Body of pancreas (tissue), 4 donors: ENCODE measurements at regions not wholly inside any gene's neighbourhood (a gene's known extent, or its start where the extent isn't known, plus 50 kb on each side); places are given as distances from the start of the nearest gene placed in this dataset.

Source experiments
- ATAC-seq: fragments of 150-250 bp; one replicate; pipeline ENCODE4 v1.9.1; 2016
- DNase-seq, 4 donors: peaks; one replicate each; pipeline ENCODE4 v3.0.0-alpha.2; 2019
- H3K27ac ChIP-seq, 4 donors: fragments of 200-600 bp; sonication (generic); 1 replicate in 3 of 4; 2 replicates in 1 of 4; pipeline versions ENCODE4 v1.5.1 to v1.6.1; 2016 to 2019; ENCODE audit warnings: mild to moderate bottlenecking in 1 of 4, mixed read lengths in 1 of 4, moderate library complexity in 1 of 4
- H3K27me3 ChIP-seq, 2 donors: fragments of 200-600 bp; sonication (generic); one replicate each; pipeline ENCODE4 v1.6.0; 2016; ENCODE audit warnings: mild to moderate bottlenecking in 1 of 2
- H3K36me3 ChIP-seq, 2 donors: fragments of 200-600 bp; sonication (generic); replicated peaks in 1 of 2; 2 replicates each; pipeline ENCODE4 v1.5.1; 2016; ENCODE audit warnings: low read depth in 2 of 2; ENCODE audit not compliant: insufficient read depth in 1 of 2
- H3K4me1 ChIP-seq: fragments of 200-600 bp; sonication (generic); one replicate; pipeline ENCODE4 v1.6.0; 2016
- H3K4me3 ChIP-seq, 2 donors: fragments of 200-600 bp; sonication (generic); 1 replicate in 1 of 2; 2 replicates in 1 of 2; pipeline ENCODE4 v1.5.1; 2016 to 2019
- H3K9me3 ChIP-seq, 3 donors: fragments of 200-600 bp; sonication (generic); 1 replicate in 2 of 3; 2 replicates in 1 of 3; pipeline ENCODE4 v1.5.1; 2016
- POLR2A ChIP-seq, 3 donors: fragments of 450-650 bp; IDR thresholded peaks; one replicate each; pipeline ENCODE4 v1.6.1; 2016; ENCODE audit warnings: antibody characterized with exemption in 3 of 3, mild to moderate bottlenecking in 2 of 3
- WGBS, 2 donors: methylation state at CpG; one replicate each; pipeline ENCODE4 v1.1.5; 2017; 5-methylcytosine and 5-hydroxymethylcytosine counted together
- intact Hi-C: fragments of 100-400 bp; cut with DNase I; formaldehyde crosslinking; loops from one replicate; pipeline ENCODE4 v1.15.1; 2023
- TF ChIP-seq, protein P1 (sequence below), 7 experiments: fragments of 450-650 bp in 4 of 7; fragments of 200-600 bp in 3 of 7; sonication (generic) in 3 of 7; IDR thresholded peaks; one replicate each; pipeline ENCODE4 v1.5.1; 2016 to 2019; ENCODE audit warnings: antibody characterized with exemption in 7 of 7

- intact Hi-C loops: no loop called here
- no peak for DNase-seq
- H3K27ac ChIP-seq: no peak overlapping the region
These were observed 602.0 kb downstream of the TBL1XR1 start for GRCh38 chr3:176595307-176595706.

DNA sequence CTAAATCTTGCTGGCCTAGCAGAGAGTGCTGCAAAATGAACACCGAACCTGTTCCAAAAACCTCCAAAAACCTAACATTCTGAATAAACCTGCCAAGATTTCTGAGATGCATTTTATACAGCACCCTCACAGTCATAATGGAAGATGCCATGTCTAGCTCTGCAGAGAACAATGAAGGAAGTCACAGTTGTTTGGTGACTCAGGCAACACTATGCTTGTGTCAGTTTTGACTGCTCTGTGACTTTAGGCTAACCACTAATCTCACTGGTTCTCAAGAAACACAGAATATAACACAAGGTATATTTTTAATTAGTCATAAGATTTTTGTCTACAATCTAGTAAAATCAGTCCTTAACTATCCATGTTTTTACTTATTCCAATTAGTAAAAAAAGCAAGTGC lies 606.6 kb downstream of the TBL1XR1 start:
- ATAC-seq (no peak), DNase-seq (no peak)
- H3K4me3 ChIP-seq: no peak overlapping the region
- no peak overlapping the region for H3K27ac ChIP-seq
- no peaks in the 10 kb centered on the region for H3K9me3 ChIP-seq
- 69 to 81% methylated on average over 1 of the region's 1 CpG for WGBS, 2 donors
- intact Hi-C loops: no loop called here
- H3K36me3 ChIP-seq: no peaks in the 10 kb centered on the region
- TF ChIP-seq POLR2A (IDR thresholded peaks at IDR 0.05): no peak
- TF ChIP-seq, protein P1, sequence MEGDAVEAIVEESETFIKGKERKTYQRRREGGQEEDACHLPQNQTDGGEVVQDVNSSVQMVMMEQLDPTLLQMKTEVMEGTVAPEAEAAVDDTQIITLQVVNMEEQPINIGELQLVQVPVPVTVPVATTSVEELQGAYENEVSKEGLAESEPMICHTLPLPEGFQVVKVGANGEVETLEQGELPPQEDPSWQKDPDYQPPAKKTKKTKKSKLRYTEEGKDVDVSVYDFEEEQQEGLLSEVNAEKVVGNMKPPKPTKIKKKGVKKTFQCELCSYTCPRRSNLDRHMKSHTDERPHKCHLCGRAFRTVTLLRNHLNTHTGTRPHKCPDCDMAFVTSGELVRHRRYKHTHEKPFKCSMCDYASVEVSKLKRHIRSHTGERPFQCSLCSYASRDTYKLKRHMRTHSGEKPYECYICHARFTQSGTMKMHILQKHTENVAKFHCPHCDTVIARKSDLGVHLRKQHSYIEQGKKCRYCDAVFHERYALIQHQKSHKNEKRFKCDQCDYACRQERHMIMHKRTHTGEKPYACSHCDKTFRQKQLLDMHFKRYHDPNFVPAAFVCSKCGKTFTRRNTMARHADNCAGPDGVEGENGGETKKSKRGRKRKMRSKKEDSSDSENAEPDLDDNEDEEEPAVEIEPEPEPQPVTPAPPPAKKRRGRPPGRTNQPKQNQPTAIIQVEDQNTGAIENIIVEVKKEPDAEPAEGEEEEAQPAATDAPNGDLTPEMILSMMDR (IDR thresholded peaks at IDR 0.05): no peak
- H3K4me1 ChIP-seq: peaks cover 4% of the 10 kb centered on the region
- H3K27me3 ChIP-seq: no peaks in the 10 kb centered on the region

More at GRCh38 chr3:176595307-176595706, 602.0 kb downstream of the TBL1XR1 start:
- H3K36me3 ChIP-seq: no peaks in the 10 kb centered on the region
- no peaks in the 10 kb centered on the region for H3K27me3 ChIP-seq
- H3K4me3 ChIP-seq: no peak overlapping the region
- H3K9me3 ChIP-seq: no peaks in the 10 kb centered on the region
- no peak for ATAC-seq
- TF ChIP-seq, protein P1 (IDR thresholded peaks at IDR 0.05): no peak
- TF ChIP-seq POLR2A (IDR thresholded peaks at IDR 0.05): no peak
- peaks cover 4% of the 10 kb centered on the region for H3K4me1 ChIP-seq

GRCh38 chr3:176587089-176587488 lies 610.2 kb downstream of the TBL1XR1 start:
- Histone ChIP-seq H3K36me3 (no peaks in the 10 kb centered on the region), H3K9me3 (no peaks in the 10 kb centered on the region), H3K4me1 (peaks cover 4% of the 10 kb centered on the region), H3K27ac (no peak overlapping the region), H3K27me3 (no peaks in the 10 kb centered on the region), H3K4me3 (no peak overlapping the region)
- TF ChIP-seq POLR2A (IDR thresholded peaks at IDR 0.05): no peak
- DNase-seq (no peak), ATAC-seq (no peak)
- intact Hi-C loops: no loop called here
- 79 to 85% methylated on average over 2 of the region's 2 CpGs for WGBS, 2 donors

DNA sequence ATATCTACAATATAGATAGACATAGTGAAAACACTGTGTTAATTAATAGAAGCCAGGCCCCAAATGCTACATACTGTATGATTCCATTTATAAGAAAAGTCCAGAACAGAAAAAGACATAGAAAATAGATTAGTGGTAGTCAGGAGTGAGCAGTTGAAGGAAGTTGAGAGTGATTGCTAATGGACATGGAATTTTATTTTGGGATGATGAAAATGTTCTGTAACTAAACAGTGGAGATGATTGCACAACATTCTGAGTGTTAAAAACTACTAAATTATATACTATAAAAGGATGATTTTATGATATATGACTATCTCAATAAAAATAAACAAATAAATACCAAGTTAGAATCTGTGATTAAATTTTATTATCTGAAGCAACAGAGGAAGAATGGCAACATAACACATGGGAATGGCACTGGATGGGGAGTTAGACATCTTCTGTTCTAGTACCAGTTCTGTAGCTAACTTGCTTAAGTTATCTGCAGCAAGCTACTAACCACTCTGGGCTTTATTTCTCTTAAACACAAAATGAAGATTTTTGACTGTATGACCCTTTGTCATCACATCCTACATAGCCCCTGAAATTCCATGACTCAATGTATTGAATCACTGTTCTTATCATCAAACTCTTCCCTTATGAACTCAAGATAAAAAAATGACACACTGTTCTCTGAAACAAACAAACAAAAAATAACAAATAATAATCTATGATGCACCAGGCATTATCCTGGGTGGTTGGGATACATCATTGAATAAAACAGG lies 612.7 kb downstream of the TBL1XR1 start:
- ATAC-seq: no peak
- no peaks in the 10 kb centered on the region for H3K4me1 ChIP-seq
- no peaks in the 10 kb centered on the region for H3K27me3 ChIP-seq
- DNase-seq: no peak
- no peak overlapping the region for H3K27ac ChIP-seq
- TF ChIP-seq, protein P1 (IDR thresholded peaks at IDR 0.05): no peak
- no peak for TF ChIP-seq POLR2A (IDR thresholded peaks at IDR 0.05)
- H3K9me3 ChIP-seq: no peaks in the 10 kb centered on the region
- no peak overlapping the region for H3K4me3 ChIP-seq
- intact Hi-C loops: no loop called here
- no peaks in the 10 kb centered on the region for H3K36me3 ChIP-seq

DNA sequence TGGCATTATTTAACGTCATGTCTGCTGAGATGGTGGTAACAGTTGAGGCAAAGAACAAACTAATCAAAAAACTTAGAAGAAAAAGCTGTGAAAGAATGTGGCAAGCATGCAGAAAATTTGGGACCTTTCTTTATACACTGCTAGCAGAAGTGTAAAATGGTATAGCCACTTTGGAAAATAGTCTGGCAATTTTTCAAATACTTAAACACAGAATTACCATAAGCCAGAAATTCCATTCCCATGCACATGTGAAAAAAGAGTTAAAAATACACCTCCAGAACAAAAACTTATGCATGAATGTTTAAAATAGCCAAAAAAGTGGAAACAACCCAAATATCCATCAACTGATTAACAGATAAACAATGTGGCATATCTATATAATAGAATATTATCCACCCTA lies 613.3 kb downstream of the TBL1XR1 start:
- WGBS, 2 donors: 88% methylated on average over 1 of the region's 1 CpG
- DNase-seq: no peak
- intact Hi-C loops: no loop called here
- TF ChIP-seq, protein P1 (IDR thresholded peaks at IDR 0.05): no peak
- no peak for TF ChIP-seq POLR2A (IDR thresholded peaks at IDR 0.05)
- Histone ChIP-seq H3K36me3 (no peaks in the 10 kb centered on the region), H3K4me1 (no peaks in the 10 kb centered on the region), H3K27me3 (no peaks in the 10 kb centered on the region), H3K27ac (no peak overlapping the region), H3K4me3 (no peak overlapping the region), H3K9me3 (no peaks in the 10 kb centered on the region)
- ATAC-seq: no peak
